Spleen (tissue), 11 donors: ENCODE measurements at regions not wholly inside any gene's neighbourhood (a gene's known extent, or its start where the extent isn't known, plus 50 kb on each side); places are given as distances from the start of the nearest gene placed in this dataset.

Experiments
- DNase-seq: peaks from one replicate; pipeline ENCODE4 v3.0.0-alpha.2; 2020
- H3K27ac ChIP-seq, 8 donors: fragments of 200-600 bp; sonication (generic) in 7 of 8; 1 replicate in 4 of 8; 2 replicates in 4 of 8; pipeline versions ENCODE4 v1.5.0 to v1.8.0; 2016 to 2021; ENCODE audit warnings: inconsistent platforms in 4 of 8, mild to moderate bottlenecking in 4 of 8, moderate library complexity in 1 of 8
- H3K27me3 ChIP-seq, 7 donors: fragments of 200-600 bp; sonication (generic) in 6 of 7; replicated peaks in 1 of 7; 1 replicate in 4 of 7; 2 replicates in 3 of 7; pipeline versions ENCODE4 v1.5.0 to v1.8.0; 2016 to 2021; ENCODE audit warnings: inconsistent platforms in 3 of 7, mild to moderate bottlenecking in 1 of 7
- H3K36me3 ChIP-seq, 6 donors: fragments of 200-600 bp; sonication (generic) in 5 of 6; 1 replicate in 4 of 6; 2 replicates in 2 of 6; pipeline versions ENCODE4 v1.5.0 to v1.8.0; 2016 to 2021; ENCODE audit warnings: inconsistent platforms in 2 of 6
- H3K4me1 ChIP-seq, 6 donors: fragments of 200-600 bp; sonication (generic) in 5 of 6; 1 replicate in 3 of 6; 2 replicates in 3 of 6; pipeline versions ENCODE4 v1.5.0 to v1.8.0; 2016 to 2021; ENCODE audit warnings: inconsistent platforms in 3 of 6
- H3K4me3 ChIP-seq, 8 donors: fragments of 200-600 bp; sonication (generic) in 7 of 8; 1 replicate in 4 of 8; 2 replicates in 4 of 8; pipeline versions ENCODE4 v1.5.0 to v1.8.0; 2016 to 2021; ENCODE audit warnings: inconsistent platforms in 4 of 8, mild to moderate bottlenecking in 4 of 8, moderate library complexity in 2 of 8
- H3K9me3 ChIP-seq, 8 donors: fragments of 200-600 bp; sonication (generic) in 7 of 8; 1 replicate in 4 of 8; 2 replicates in 4 of 8; pipeline versions ENCODE4 v1.5.0 to v1.8.0; 2016 to 2021; ENCODE audit warnings: inconsistent platforms in 4 of 8
- POLR2A ChIP-seq, 3 donors: fragments of 450-650 bp; IDR thresholded peaks; one replicate each; pipeline ENCODE4 v1.5.1; 2017; ENCODE audit warnings: antibody characterized with exemption in 3 of 3, mild to moderate bottlenecking in 1 of 3
- POLR2AphosphoS5 ChIP-seq, 3 donors: sonication (generic); formaldehyde crosslinking; IDR thresholded peaks; one replicate each; pipeline ENCODE4 v1.5.1; 2017; ENCODE audit warnings: antibody characterized with exemption in 3 of 3
- WGBS, 5 donors: extraction: QIAGEN DNeasy Blood & Tissue Kit in 3 of 5; methylation state at CpG; one replicate each; pipeline versions ENCODE4 v1.1.5 to v1.1.7; 2013 to 2018; 5-methylcytosine and 5-hydroxymethylcytosine counted together
- intact Hi-C: fragments of 100-400 bp; cut with DNase I; formaldehyde crosslinking; loops from one replicate; pipeline ENCODE4 v1.15.0; 2023; ENCODE audit warnings: low total_unique reads
- TF ChIP-seq, protein P1 (sequence below), 11 experiments: fragments of 200-600 bp in 7 of 11; fragments of 450-650 bp in 4 of 11; sonication (generic) in 4 of 11; IDR thresholded peaks in 8 of 11; conservative IDR thresholded peaks in 3 of 11; 1 replicate in 7 of 11; 2 replicates in 4 of 11; pipeline versions ENCODE4 v1.4.0 to v1.8.0; 2016 to 2021; ENCODE audit warnings: antibody characterized with exemption in 11 of 11, inconsistent platforms in 4 of 11, mild to moderate bottlenecking in 1 of 11
- donor health status: healthy with polysubstance abuse.
- donor health status: DM: no; HTN: no; CAD: no; lungs with moderate emphysema.
- donor health status: DM: no; HTN: no; CAD: no.
- donor health status: Bipolar disorder and iron deficiency.
- donor health status: healthy.
- donor health status: DM: no; HTN: no; CAD: no.
- donor health status: DM: yes; HTN: yes; CAD: no.

DNA sequence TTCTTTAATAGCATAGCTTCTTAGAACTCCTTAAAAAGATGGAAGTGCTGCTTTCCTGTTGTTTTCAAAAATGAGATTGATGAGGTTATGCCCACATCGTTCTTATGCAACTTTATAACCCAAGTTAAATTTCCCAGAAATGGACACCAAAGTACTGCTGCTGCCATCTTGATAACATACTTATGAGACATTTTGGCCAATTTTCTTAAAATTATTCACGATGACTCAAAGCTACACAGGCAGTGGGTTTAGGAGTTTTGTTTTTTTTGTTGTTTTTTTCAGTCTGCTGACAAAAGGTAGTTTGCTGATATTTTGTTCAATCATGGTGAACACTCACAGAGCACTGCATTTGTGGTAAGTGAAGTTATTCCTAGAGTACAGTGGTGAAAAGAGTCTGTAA lies 54.9 kb upstream of the RFC3 start:
- Histone ChIP-seq H3K4me3 (no peak overlapping the region), H3K27me3 (no peaks in the 10 kb centered on the region), H3K4me1 (no peaks in the 10 kb centered on the region), H3K9me3 (no peaks in the 10 kb centered on the region), H3K36me3 (no peaks in the 10 kb centered on the region), H3K27ac (no peak overlapping the region)
- 24 to 36% (median 29%) methylated on average over 2 of the region's 2 CpGs for WGBS, 5 donors
- DNase-seq, result no peak
- intact Hi-C loops, result no loop called here
- TF ChIP-seq, protein P1, sequence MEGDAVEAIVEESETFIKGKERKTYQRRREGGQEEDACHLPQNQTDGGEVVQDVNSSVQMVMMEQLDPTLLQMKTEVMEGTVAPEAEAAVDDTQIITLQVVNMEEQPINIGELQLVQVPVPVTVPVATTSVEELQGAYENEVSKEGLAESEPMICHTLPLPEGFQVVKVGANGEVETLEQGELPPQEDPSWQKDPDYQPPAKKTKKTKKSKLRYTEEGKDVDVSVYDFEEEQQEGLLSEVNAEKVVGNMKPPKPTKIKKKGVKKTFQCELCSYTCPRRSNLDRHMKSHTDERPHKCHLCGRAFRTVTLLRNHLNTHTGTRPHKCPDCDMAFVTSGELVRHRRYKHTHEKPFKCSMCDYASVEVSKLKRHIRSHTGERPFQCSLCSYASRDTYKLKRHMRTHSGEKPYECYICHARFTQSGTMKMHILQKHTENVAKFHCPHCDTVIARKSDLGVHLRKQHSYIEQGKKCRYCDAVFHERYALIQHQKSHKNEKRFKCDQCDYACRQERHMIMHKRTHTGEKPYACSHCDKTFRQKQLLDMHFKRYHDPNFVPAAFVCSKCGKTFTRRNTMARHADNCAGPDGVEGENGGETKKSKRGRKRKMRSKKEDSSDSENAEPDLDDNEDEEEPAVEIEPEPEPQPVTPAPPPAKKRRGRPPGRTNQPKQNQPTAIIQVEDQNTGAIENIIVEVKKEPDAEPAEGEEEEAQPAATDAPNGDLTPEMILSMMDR (IDR thresholded peaks at IDR 0.05 in 8 of 11, conservative IDR thresholded peaks at IDR 0.05 in 3 of 11), result no peak
- TF ChIP-seq POLR2A (IDR thresholded peaks at IDR 0.05) (no peak), POLR2AphosphoS5 (IDR thresholded peaks at IDR 0.05) (no peak)

- WGBS, 5 donors, result 79 to 90% (median 85%) methylated on average over 3 of the region's 3 CpGs
- Histone ChIP-seq H3K27me3 (no peaks in the 10 kb centered on the region), H3K9me3 (no peaks in the 10 kb centered on the region), H3K4me1 (no peaks in the 10 kb centered on the region), H3K36me3 (no peaks in the 10 kb centered on the region), H3K4me3 (no peak overlapping the region), H3K27ac (no peak overlapping the region)
- DNase-seq, result no peak
- TF ChIP-seq, protein P1 (IDR thresholded peaks at IDR 0.05 in 8 of 11, conservative IDR thresholded peaks at IDR 0.05 in 3 of 11), result no peak
- TF ChIP-seq POLR2AphosphoS5 (IDR thresholded peaks at IDR 0.05) (no peak), POLR2A (IDR thresholded peaks at IDR 0.05) (no peak)
- intact Hi-C loops, result no loop called here
These were observed 53.2 kb upstream of the RFC3 start for GRCh38 chr13:33764716-33765115.

DNA sequence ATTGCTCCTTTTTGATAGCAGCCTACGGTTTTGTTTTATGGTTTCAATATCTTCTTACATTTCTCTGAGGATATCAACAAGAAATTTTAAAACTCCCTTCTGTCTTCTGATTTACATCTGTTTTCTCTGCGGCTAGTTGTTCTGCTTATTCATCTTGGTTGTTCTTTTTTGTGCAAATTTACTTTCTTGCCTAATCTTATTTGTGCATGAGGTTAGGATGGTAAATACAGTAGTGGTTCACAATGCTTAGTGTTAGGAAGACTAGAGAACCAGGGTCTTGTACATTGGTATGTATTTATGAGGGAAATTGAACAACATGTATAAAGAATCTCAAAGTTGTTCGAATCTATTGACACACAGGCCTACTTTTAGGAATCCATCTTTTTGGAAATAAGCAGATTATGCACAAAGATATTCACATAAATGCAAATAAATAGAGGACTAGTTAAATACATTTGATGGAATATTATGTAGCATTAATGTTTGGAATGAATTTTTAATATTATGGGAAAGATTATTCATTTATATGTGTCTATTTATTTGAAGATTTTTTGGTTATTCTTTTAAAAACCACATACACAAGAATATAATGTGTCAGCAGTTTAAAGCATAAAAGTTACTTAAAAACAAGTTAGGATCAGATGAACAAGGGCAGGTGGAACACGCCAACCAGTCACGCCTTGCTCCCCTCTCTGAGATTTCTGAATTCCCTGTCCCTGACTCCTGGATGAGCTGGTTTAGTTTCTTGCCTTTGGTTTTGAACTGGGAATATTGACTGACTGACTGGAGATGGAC lies 51.4 kb upstream of the RFC3 start:
- no peak overlapping the region for H3K4me3 ChIP-seq
- no peaks in the 10 kb centered on the region for H3K9me3 ChIP-seq
- TF ChIP-seq POLR2A (IDR thresholded peaks at IDR 0.05) (no peak), POLR2AphosphoS5 (IDR thresholded peaks at IDR 0.05) (no peak)
- TF ChIP-seq, protein P1 (IDR thresholded peaks at IDR 0.05 in 8 of 11, conservative IDR thresholded peaks at IDR 0.05 in 3 of 11), result no peak
- no peaks in the 10 kb centered on the region for H3K27me3 ChIP-seq
- no peaks in the 10 kb centered on the region for H3K36me3 ChIP-seq
- intact Hi-C loops, result no loop called here
- H3K4me1 ChIP-seq, result no peaks in the 10 kb centered on the region
- no peak for DNase-seq
- H3K27ac ChIP-seq, result no peak overlapping the region
- 91 to 97% (median 91%) methylated on average over 5 of the region's 5 CpGs for WGBS, 5 donors

DNA sequence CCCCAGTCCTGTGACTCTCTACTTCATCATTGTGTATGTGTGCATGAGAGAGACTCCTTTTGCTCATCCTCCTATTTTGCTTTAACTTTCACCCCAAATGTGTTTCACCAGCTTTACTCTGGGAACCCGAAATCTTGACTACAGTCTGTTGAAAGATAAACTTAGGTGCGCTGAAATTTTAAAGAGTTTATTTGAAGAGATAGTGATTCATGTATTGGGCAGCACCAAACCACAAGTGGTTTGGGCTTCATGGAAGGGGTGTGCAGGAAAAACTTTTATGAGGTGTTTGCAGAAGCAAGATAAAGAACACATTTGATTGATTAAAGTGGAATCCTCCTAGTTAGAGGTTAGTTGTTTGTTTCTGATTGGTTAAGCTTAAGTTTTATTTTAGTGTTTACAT lies 50.8 kb upstream of the RFC3 start:
- intact Hi-C loops, result no loop called here
- no peak overlapping the region for H3K27ac ChIP-seq
- TF ChIP-seq POLR2A (IDR thresholded peaks at IDR 0.05) (no peak), POLR2AphosphoS5 (IDR thresholded peaks at IDR 0.05) (no peak)
- TF ChIP-seq, protein P1 (IDR thresholded peaks at IDR 0.05 in 8 of 11, conservative IDR thresholded peaks at IDR 0.05 in 3 of 11), result no peak

More for the DNA sequence above, 50.8 kb upstream of the RFC3 start:
- 89 to 95% (median 93%) methylated on average over 2 of the region's 2 CpGs for WGBS, 5 donors
- Histone ChIP-seq H3K36me3 (no peaks in the 10 kb centered on the region), H3K9me3 (no peaks in the 10 kb centered on the region), H3K4me3 (no peak overlapping the region), H3K4me1 (no peaks in the 10 kb centered on the region), H3K27me3 (no peaks in the 10 kb centered on the region)
- no peak for DNase-seq
